Astrocyte of the cerebellum (primary cell): ENCODE measurements at regions not wholly inside any gene's neighbourhood (a gene's known extent, or its start where the extent isn't known, plus 50 kb on each side); places are given as distances from the start of the nearest gene placed in this dataset.
A peak's percentile ranks its signal among the peaks of the same experiment; 100 is the strongest.

Experiments
- DNase-seq: peaks from one replicate; pipeline ENCODE4 v3.0.0-alpha.2; 2011; ENCODE audit warnings: low read depth
- H3K4me3 ChIP-seq: 2 replicates; pipeline ENCODE4 v1.5.1; 2011; ENCODE audit warnings: mild to moderate bottlenecking, low read depth, low read length, moderate library complexity
- CTCF ChIP-seq: IDR thresholded peaks from 2 replicates; pipeline ENCODE4 v1.5.1; 2012; ENCODE audit warnings: low read length, low read depth, moderate library complexity, mild to moderate bottlenecking; ENCODE audit errors: missing control alignments
- in situ Hi-C: cut with HindIII; loops from 2 replicates; pipeline ENCODE4 v1.10.0; 2017; ENCODE audit warnings: low sequenced_read_pairs

DNA sequence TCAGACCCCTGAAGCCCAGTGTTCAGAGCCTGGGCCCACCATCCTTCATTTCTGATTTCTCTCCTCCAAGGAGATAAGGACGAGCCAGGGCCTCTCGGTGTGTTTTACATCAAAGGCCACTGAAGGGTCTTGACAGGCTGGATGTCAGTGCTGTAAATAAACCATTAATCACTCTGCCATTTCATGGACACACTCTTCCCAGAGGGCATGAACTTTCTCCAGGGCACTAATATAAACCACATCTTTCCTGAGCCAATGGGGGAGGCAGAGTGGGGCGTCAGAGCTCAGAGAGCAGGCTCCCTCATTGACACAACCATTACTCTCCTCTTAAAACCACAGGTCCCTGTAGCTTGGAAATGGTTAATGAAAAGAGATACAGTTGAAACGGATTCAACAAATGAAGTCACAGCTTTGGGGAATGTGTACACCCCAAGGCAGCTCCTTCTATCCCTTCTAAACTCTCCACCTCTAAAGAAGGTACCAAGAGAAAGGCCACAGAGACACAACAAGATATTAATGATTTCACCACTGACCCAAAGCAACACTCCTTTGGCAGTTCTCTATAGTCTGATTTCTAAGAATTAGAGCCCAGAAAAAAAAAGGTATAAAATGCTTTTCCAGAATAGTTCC is 200.6 kb downstream of the CHIC2 start:
- H3K4me3 ChIP-seq, result no peak overlapping the region
- in situ Hi-C loops, result no loop called here
- TF ChIP-seq CTCF, result no peak
- DNase-seq, result no peak

DNA sequence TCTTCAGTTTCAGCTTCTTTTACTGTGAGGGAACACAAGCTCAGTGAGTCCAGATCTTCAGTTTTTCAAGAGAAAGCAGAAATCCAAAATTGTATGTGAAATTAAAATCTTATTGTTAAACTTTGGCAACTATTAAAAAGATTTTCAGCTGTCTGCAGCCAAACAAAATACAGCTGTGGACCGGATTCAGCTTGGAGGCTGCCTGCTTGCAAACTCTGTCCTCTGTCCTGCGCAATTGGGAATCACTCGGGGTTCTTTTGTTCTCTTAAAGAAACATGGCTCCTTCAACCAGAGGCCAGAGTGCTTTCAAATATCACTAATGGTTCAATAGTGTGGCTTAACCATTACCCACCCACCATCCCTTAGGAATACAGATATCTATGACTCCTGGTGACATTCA is 201.2 kb downstream of the CHIC2 start:
- H3K4me3 ChIP-seq, result no peak overlapping the region
- DNase-seq, result peak; percentile 67
- no peak for TF ChIP-seq CTCF
- in situ Hi-C loops, result no loop called here

DNA sequence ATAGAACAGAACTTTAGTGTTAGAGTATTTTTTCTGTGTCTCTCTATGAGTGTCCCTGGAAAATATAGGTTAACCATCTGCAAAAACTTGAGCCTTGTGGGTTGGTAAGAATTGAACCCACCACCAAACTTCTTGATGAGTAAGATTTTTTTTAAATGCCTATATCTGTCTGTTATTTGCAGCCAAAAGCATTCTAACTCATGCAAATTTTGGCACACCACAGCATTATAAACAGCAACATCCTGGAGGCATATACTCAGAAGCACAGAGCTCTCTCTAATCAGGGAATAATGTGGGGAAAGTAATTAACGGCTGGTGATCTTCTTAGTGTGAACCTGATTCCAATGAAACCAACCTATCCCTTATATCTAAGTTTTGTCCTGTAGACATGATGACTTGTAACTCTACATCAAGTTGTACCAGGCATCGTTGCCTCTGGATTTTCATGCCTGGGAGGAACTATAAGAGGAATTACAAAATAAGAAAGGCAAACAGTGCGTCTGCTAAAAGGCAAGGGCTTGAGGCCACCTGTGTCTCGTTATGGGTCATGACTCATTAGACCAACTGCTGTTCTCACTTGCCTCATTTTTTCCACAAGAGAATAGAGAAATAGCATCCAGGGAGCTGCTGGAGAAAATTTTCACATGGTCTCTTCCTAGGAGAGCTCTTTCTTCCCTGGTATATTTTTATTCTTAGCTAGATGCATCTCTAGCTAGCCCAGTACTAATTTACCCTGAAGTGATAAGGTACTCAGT is 202.4 kb downstream of the CHIC2 start:
- peak; percentile 88 for DNase-seq
- TF ChIP-seq CTCF, result no peak
- in situ Hi-C loops, result no loop called here
- H3K4me3 ChIP-seq, result no peak overlapping the region

DNA sequence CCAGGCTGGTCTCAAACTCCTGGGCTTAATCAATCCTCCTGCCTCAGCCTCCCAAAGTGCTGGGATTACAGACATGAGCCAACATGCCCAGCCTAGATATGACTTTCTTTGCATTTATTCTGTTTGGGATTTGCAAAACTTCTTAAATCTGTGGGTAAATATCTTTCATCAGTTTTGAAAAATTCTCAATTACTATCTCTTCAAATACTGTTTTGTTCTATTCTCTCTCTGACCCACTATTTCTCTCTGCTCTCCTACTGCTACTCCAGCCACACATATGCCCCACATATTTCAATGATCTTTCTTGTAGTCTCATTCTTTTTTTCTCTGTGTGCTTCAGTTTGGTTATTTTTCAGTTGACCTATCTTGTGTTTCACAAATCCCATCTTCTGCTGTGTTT is 205.1 kb downstream of the CHIC2 start:
- TF ChIP-seq CTCF, result no peak
- in situ Hi-C loops, result no loop called here
- DNase-seq, result no peak
- no peak overlapping the region for H3K4me3 ChIP-seq

- in situ Hi-C loops, result no loop called here
- no peak overlapping the region for H3K4me3 ChIP-seq
- TF ChIP-seq CTCF, result no peak
- no peak for DNase-seq
Measured at GRCh38 chr4:53858744-53859143, 205.7 kb downstream of the CHIC2 start.

- in situ Hi-C loops, result no loop called here
- TF ChIP-seq CTCF, result no peak
- no peak overlapping the region for H3K4me3 ChIP-seq
- peak; percentile 74 for DNase-seq
Measured at GRCh38 chr4:53855581-53856250, 208.7 kb downstream of the CHIC2 start.
